ENCODE measurements at regions not wholly inside any gene's neighbourhood (a gene's known extent, or its start where the extent isn't known, plus 50 kb on each side); places are given as distances from the start of the nearest gene placed in this dataset.

DNA sequence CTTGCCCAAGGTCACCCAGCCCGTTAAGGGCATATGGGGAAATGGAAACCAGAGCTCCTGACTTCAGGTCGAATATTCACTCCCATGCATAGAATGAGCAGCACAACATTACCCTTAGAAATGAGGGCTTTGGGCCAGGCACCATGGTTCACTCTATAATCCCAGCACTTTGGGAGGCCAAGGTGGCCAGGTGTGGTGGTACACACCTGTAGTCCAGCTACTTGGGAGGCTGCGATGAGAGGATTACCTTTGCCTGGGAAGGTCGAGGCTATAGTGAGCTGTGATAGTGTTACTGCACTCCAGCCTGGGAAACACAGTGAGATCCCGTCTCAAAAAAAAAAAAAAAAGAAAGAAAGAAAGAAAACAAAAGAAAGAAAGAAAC, 341.0 kb upstream of the TMPO start:
- no peak overlapping the region for H4K91ac ChIP-seq (ENCODE audit: insufficient read length, low read depth, low read length)

More for the DNA sequence above, 341.0 kb upstream of the TMPO start:
- Histone ChIP-seq H3K23ac (ENCODE audit: insufficient read length, low read depth, low read length) (no peak overlapping the region), H3K79me1 (ENCODE audit: insufficient read depth, low read depth, low read length, poor library complexity, severe bottlenecking) (no peaks in the 10 kb centered on the region), H4K5ac (ENCODE audit: insufficient read length, low read depth, low read length) (no peak overlapping the region), H2BK15ac (ENCODE audit: low read depth, low read length) (no peak overlapping the region), H3K9ac (ENCODE audit: extremely low read depth, insufficient read length, low read length) (no peak overlapping the region), H3T11ph (ENCODE audit: low read length) (no peak overlapping the region), H3K27me3 (ENCODE audit: insufficient read depth, low read length) (no peaks in the 10 kb centered on the region), H3K18ac (ENCODE audit: insufficient read length, low read depth, low read length) (no peak overlapping the region), H3K4me1 (ENCODE audit: insufficient read depth, low read length) (no peaks in the 10 kb centered on the region), H3K4ac (ENCODE audit: low read depth, low read length) (no peak overlapping the region), H3K23me2 (ENCODE audit: insufficient read length, low read depth, low read length, poor library complexity, severe bottlenecking) (no peaks in the 10 kb centered on the region), H2AFZ (ENCODE audit: low read length) (no peak overlapping the region), H3K56ac (ENCODE audit: insufficient read length, low read depth, low read length) (no peak overlapping the region), H2BK5ac (ENCODE audit: insufficient read length, low read length) (no peak overlapping the region), H4K8ac (replicated peaks; ENCODE audit: insufficient read length, low read depth, low read length) (no peak overlapping the region), H3K9me3 (ENCODE audit: control insufficient read depth, low read depth, low read length) (no peaks in the 10 kb centered on the region), H2BK120ac (ENCODE audit: low read depth, low read length, poor library complexity, severe bottlenecking) (no peak overlapping the region), H3K79me2 (ENCODE audit: insufficient read depth, low read length) (no peaks in the 10 kb centered on the region), H2BK12ac (ENCODE audit: insufficient read length, low read depth, low read length) (no peak overlapping the region), H3K27ac (ENCODE audit: insufficient read length, low read depth, low read length) (no peak overlapping the region), H4K20me1 (ENCODE audit: control insufficient read depth, insufficient read depth, insufficient read length) (no peaks in the 10 kb centered on the region), H3K14ac (ENCODE audit: insufficient read depth, low read length) (no peak overlapping the region), H3K4me2 (ENCODE audit: insufficient read depth, insufficient read length, low read length) (no peak overlapping the region), H2AK5ac (ENCODE audit: insufficient read length, low read length) (no peak overlapping the region), H2BK20ac (ENCODE audit: low read depth, low read length, poor library complexity, severe bottlenecking) (no peak overlapping the region)
- Mint-ChIP-seq H3K36me3 (ENCODE audit: insufficient read depth in 1 of 3, low read depth in 3 of 3) (no peaks in the 10 kb centered on the region), H3K4me1 (0 out of 4 replicates have a peak, but pooled peaks cover 0 to 2% of the 10 kb centered on the region in 2 experiments), H3K27ac (no peak overlapping the region), H3K9me3 (no peaks in the 10 kb centered on the region), H3K27me3 (ENCODE audit: low read depth) (no peaks in the 10 kb centered on the region), H3K4me3 (no peak overlapping the region)
- TF ChIP-seq CTCF (conservative IDR thresholded peaks at IDR 0.05), result no peak
- no peak for DNase-seq
- WGBS (ENCODE audit: extremely low coverage, insufficient read length, low lambda C conversion rate), result no CpG with 5 or more reads among the region's 5 CpGs

Measured in H9 (cell line).